HUES48 (cell line): ENCODE measurements at regions not wholly inside any gene's neighbourhood (a gene's known extent, or its start where the extent isn't known, plus 50 kb on each side); places are given as distances from the start of the nearest gene placed in this dataset.

Source experiments
- H3K27ac ChIP-seq: one replicate; pipeline ENCODE4 v1.7.0; 2013; ENCODE audit warnings: low read depth, low read length, inconsistent platforms
- H3K27me3 ChIP-seq: 2 replicates; pipeline ENCODE4 v1.6.1; 2013; ENCODE audit warnings: mild to moderate bottlenecking, low read length; ENCODE audit not compliant: control insufficient read depth, insufficient read depth
- H3K36me3 ChIP-seq: 2 replicates; pipeline ENCODE4 v1.6.1; 2013; ENCODE audit warnings: low read length; ENCODE audit not compliant: control insufficient read depth, insufficient read depth
- H3K4me1 ChIP-seq: 2 replicates; pipeline ENCODE4 v1.6.1; 2013; ENCODE audit warnings: mild to moderate bottlenecking, low read length; ENCODE audit not compliant: control insufficient read depth, insufficient read depth
- H3K4me3 ChIP-seq: 2 replicates; pipeline ENCODE4 v1.5.1; 2013; ENCODE audit warnings: mild to moderate bottlenecking, low read depth, low read length
- H3K9ac ChIP-seq: 2 replicates; pipeline ENCODE4 v1.6.1; 2013; ENCODE audit warnings: mild to moderate bottlenecking, low read depth, low read length, moderate library complexity
- H3K9me3 ChIP-seq: 2 replicates; pipeline ENCODE4 v1.6.1; 2013; ENCODE audit warnings: low read length; ENCODE audit not compliant: control insufficient read depth, insufficient read depth

DNA sequence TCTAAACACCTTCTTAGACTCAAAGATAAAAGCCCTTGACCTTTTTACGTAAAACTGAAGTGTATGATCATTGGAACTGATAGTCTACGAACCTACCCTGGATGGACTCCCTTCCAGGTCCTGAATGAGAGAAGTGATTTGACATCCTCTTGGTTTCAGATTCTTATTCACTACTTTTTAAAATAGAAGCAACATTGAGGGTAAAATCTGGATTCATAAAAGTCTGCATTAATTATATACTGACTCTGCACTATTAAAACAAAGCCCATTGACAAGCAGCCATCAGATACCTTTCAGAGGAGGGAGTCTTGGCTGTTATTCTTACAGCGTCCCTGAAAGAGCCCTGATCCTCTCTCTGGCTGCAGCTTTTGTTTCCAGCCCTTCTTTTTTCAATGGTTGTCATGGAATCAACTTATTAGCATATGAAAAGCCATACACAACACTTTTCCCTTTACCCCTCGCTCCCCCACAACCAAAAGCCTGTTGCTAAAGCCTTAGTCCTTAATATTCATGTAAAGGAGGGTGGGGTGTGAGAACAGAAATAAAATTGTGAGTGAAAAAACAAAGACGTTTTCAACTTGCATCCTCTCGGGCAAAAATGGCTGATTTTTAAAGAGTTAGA, 270.0 kb upstream of the MARCKS start:
- H3K9me3 ChIP-seq = no peaks in the 10 kb centered on the region
- H3K4me3 ChIP-seq = peak overlapping the region; percentile 18
- H3K4me1 ChIP-seq = peaks cover 38% of the 10 kb centered on the region
- H3K9ac ChIP-seq = peak overlapping the region; percentile 33; the same call in 1 of the 2 replicates
- no peaks in the 10 kb centered on the region for H3K36me3 ChIP-seq
- H3K27me3 ChIP-seq = no peaks in the 10 kb centered on the region
- peak overlapping the region; percentile 77 for H3K27ac ChIP-seq

DNA sequence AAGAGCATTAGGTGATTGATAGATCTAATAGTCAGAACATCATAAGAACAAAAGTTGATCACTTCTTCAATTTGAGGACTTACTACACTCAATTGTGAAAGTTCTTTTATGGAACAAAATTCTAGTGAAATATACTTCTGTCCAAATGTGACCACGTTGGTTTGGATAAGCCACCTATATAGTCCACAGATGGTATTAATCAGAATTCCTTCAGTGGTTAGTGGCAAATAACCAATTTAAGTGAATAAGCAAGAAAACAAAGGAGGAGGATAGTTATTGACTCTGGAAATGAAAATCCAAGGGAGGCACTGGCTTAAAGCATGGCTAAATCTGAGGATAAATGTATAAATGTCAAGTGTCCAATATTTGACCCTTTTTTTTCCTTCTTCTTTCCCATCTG, 268.5 kb upstream of the MARCKS start:
- H3K27me3 ChIP-seq = no peaks in the 10 kb centered on the region
- no peaks in the 10 kb centered on the region for H3K9me3 ChIP-seq
- peaks cover 50% of the 10 kb centered on the region for H3K4me1 ChIP-seq
- H3K27ac ChIP-seq = no peak overlapping the region
- no peaks in the 10 kb centered on the region for H3K36me3 ChIP-seq
- no peak overlapping the region for H3K4me3 ChIP-seq
- no peak overlapping the region for H3K9ac ChIP-seq

- Histone ChIP-seq H3K4me1 (peaks cover 42% of the 10 kb centered on the region), H3K9ac (no peak overlapping the region), H3K27ac (peak overlapping the region; percentile 69), H3K9me3 (no peaks in the 10 kb centered on the region), H3K36me3 (no peaks in the 10 kb centered on the region), H3K27me3 (no peaks in the 10 kb centered on the region), H3K4me3 (peak overlapping the region; percentile 23; the same call in 1 of the 2 replicates)
These were observed 265.0 kb upstream of the MARCKS start for GRCh38 chr6:113591896-113592827.

GRCh38 chr6:113594726-113595125, 262.4 kb upstream of the MARCKS start:
- Histone ChIP-seq H3K4me3 (no peak overlapping the region), H3K36me3 (no peaks in the 10 kb centered on the region), H3K4me1 (peaks cover 30% of the 10 kb centered on the region), H3K27ac (no peak overlapping the region), H3K9ac (no peak overlapping the region), H3K27me3 (no peaks in the 10 kb centered on the region), H3K9me3 (no peaks in the 10 kb centered on the region)

GRCh38 chr6:113595911-113596376, 261.2 kb upstream of the MARCKS start:
- Histone ChIP-seq H3K27me3 (no peaks in the 10 kb centered on the region), H3K4me1 (peaks cover 27% of the 10 kb centered on the region), H3K4me3 (no peak overlapping the region), H3K36me3 (no peaks in the 10 kb centered on the region), H3K9ac (no peak overlapping the region), H3K27ac (no peak overlapping the region), H3K9me3 (no peaks in the 10 kb centered on the region)

- Histone ChIP-seq H3K4me1 (peaks cover 26% of the 10 kb centered on the region), H3K27ac (no peak overlapping the region), H3K27me3 (no peaks in the 10 kb centered on the region), H3K36me3 (no peaks in the 10 kb centered on the region), H3K9me3 (no peaks in the 10 kb centered on the region), H3K9ac (no peak overlapping the region), H3K4me3 (no peak overlapping the region)
These were observed 260.5 kb upstream of the MARCKS start for GRCh38 chr6:113596387-113597230.

GRCh38 chr6:113597231-113597583, 259.9 kb upstream of the MARCKS start:
- no peaks in the 10 kb centered on the region for H3K27me3 ChIP-seq
- no peaks in the 10 kb centered on the region for H3K9me3 ChIP-seq
- no peak overlapping the region for H3K9ac ChIP-seq
- peaks cover 20% of the 10 kb centered on the region for H3K4me1 ChIP-seq
- no peak overlapping the region for H3K27ac ChIP-seq
- no peaks in the 10 kb centered on the region for H3K36me3 ChIP-seq
- H3K4me3 ChIP-seq = no peak overlapping the region

DNA sequence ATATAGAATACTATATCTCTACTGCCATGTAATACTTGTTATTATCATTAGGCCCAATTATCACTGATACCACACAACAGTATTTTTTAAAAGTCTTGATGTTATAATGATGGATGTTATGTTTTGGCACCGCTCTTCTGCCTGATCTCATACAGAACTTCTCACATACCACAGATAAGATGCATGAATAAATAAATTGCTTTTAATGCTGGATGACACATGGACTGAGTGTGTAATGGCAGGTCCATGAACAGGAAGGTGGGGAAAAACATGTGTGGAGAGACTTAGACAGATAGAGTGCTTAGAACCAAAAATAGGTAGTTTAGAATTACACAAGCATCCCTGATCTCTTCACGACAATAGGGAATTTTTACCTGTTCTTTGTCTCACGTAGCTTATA, 258.4 kb upstream of the MARCKS start:
- H3K27ac ChIP-seq = no peak overlapping the region
- H3K4me3 ChIP-seq = no peak overlapping the region
- no peak overlapping the region for H3K9ac ChIP-seq
- H3K9me3 ChIP-seq = no peaks in the 10 kb centered on the region
- H3K27me3 ChIP-seq = no peaks in the 10 kb centered on the region
- no peaks in the 10 kb centered on the region for H3K36me3 ChIP-seq
- H3K4me1 ChIP-seq = 0 out of 2 replicates have a peak, but pooled peaks cover 9% of the 10 kb centered on the region

GRCh38 chr6:113599444-113599843, 257.7 kb upstream of the MARCKS start:
- Histone ChIP-seq H3K4me3 (no peak overlapping the region), H3K27ac (no peak overlapping the region), H3K9me3 (no peaks in the 10 kb centered on the region), H3K9ac (no peak overlapping the region), H3K27me3 (no peaks in the 10 kb centered on the region), H3K4me1 (0 out of 2 replicates have a peak, but pooled peaks cover 9% of the 10 kb centered on the region), H3K36me3 (no peaks in the 10 kb centered on the region)

GRCh38 chr6:113600551-113601339, 256.4 kb upstream of the MARCKS start:
- Histone ChIP-seq H3K36me3 (no peaks in the 10 kb centered on the region), H3K27me3 (no peaks in the 10 kb centered on the region), H3K4me1 (0 out of 2 replicates have a peak, but pooled peaks cover 9% of the 10 kb centered on the region), H3K9ac (no peak overlapping the region), H3K9me3 (no peaks in the 10 kb centered on the region), H3K27ac (no peak overlapping the region), H3K4me3 (no peak overlapping the region)
